BLaER1 treated with 17β-estradiol and CSF1 and Interleukin-3, amounts not matched to agents 10 nM and 100 nM (cell line): ENCODE measurements at regions not wholly inside any gene's neighbourhood (a gene's known extent, or its start where the extent isn't known, plus 50 kb on each side); places are given as distances from the start of the nearest gene placed in this dataset.

ENCODE experiments used
- H3K27ac ChIP-seq, 11 experiments: shearing (Covaris generic); formaldehyde crosslinking; 2 replicates each; pipeline ENCODE4 v1.8.1; 2022
- H3K27me3 ChIP-seq, 11 experiments: shearing (Covaris generic); formaldehyde crosslinking; 2 replicates each; pipeline ENCODE4 v1.8.1; 2022
- H3K36me3 ChIP-seq, 11 experiments: shearing (Covaris generic); formaldehyde crosslinking; 2 replicates each; pipeline ENCODE4 v1.8.1; 2022
- H3K4me1 ChIP-seq, 10 experiments: shearing (Covaris generic); formaldehyde crosslinking; 2 replicates each; pipeline ENCODE4 v1.8.1; 2022
- H3K4me2 ChIP-seq, 11 experiments: shearing (Covaris generic); formaldehyde crosslinking; 2 replicates each; pipeline ENCODE4 v1.8.1; 2022
- H3K4me3 ChIP-seq, 10 experiments: shearing (Covaris generic); formaldehyde crosslinking; 2 replicates each; pipeline ENCODE4 v1.8.1; 2022
- H3K9ac ChIP-seq, 11 experiments: shearing (Covaris generic); formaldehyde crosslinking; 2 replicates each; pipeline ENCODE4 v1.8.1; 2022
- H3K9me3 ChIP-seq, 11 experiments: shearing (Covaris generic); formaldehyde crosslinking; replicated peaks in 1 of 11; 2 replicates each; pipeline ENCODE4 v1.8.1; 2022
- H4K20me1 ChIP-seq, 11 experiments: shearing (Covaris generic); formaldehyde crosslinking; 2 replicates each; pipeline ENCODE4 v1.8.1; 2022
- Cebpa-rat ChIP-seq, 11 experiments: shearing (Covaris generic); IDR thresholded peaks; 2 replicates each; pipeline ENCODE4 v1.8.1; 2022

DNA sequence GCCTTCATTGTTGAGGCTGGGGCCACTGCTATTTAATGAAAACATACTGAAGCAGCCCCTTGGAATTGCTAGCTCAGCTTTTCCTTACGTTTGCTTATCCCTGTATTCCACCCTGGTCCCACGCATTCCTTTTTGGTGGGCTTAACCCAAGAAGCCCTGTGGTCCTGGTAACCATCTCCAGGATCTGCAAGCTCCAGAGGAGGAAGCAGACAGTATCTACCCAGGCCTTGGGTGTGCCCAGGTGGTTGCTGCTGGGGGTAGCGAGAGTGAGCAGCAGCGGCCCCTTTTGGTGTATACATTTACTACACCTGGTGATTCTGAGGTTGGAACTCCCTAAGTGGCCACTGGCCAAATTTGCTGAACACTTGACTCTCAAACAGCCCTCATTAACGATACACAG is 97.7 kb downstream of the CBLN1 start:
- Histone ChIP-seq H3K36me3 (no peaks in the 10 kb centered on the region), H3K27me3 (no peaks in the 10 kb centered on the region), H3K4me3 (no peak overlapping the region), H3K9me3 (peaks cover 3 to 20% (median 9%) of the 10 kb centered on the region in 11 experiments; a peak in 18 of 22 replicates), H3K27ac (no peak overlapping the region), H4K20me1 (no peaks in the 10 kb centered on the region), H3K4me1 (peaks cover 0 to 16% (median 6%) of the 10 kb centered on the region in 10 experiments; a peak in 9 of 20 replicates), H3K9ac (no peak overlapping the region), H3K4me2 (no peak overlapping the region)
- no peak for TF ChIP-seq Cebpa-rat (IDR thresholded peaks at IDR 0.05)

DNA sequence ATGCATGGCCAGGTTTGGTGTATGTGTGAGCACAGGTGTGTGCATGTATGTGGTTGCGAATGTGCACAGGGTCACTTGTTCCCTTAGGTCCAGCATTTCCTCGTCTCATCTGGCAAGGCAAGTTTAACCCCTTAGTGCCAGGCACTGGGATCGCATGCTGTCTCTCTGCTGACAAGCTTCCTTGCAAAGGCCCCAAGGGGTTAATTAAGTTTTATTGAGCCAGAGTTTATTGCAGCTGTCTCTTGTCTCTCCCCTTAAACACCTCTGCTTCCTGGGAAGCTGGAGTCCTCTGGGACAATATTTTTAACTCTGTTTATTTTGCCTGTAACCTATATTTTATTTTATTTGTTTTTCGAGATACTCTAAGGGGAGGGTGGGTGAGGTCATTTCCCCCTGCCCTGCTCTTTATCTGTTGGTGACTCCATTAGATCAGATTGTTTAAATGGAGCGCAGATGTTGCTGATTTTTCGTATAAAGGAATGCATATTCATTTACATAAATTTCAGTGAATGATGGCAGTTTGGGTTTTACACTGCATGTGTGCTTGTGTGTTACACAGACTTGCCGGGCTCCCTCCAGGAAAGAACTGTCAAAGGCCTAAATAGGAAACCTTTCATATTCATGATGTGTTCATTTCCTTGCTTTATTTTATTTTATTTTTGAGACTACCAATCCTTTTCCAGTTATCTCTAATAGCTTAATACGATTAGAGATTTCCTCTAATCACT is 99.7 kb downstream of the CBLN1 start:
- H3K9me3 ChIP-seq: peaks cover 0 to under 1% (median 0%) of the 10 kb centered on the region in 11 experiments; a peak in 1 of 22 replicates
- H4K20me1 ChIP-seq: no peaks in the 10 kb centered on the region
- no peak overlapping the region for H3K27ac ChIP-seq
- no peaks in the 10 kb centered on the region for H3K36me3 ChIP-seq
- H3K4me1 ChIP-seq: peaks cover 0 to 16% (median 6%) of the 10 kb centered on the region in 10 experiments; a peak in 9 of 20 replicates
- H3K4me2 ChIP-seq: peak overlapping the region in 4 of 11 experiments; percentile 38 to 54 (median 39); a peak in 4 of 22 replicates
- no peak overlapping the region for H3K9ac ChIP-seq
- TF ChIP-seq Cebpa-rat (IDR thresholded peaks at IDR 0.05): no peak
- H3K27me3 ChIP-seq: no peaks in the 10 kb centered on the region
- no peak overlapping the region for H3K4me3 ChIP-seq

DNA sequence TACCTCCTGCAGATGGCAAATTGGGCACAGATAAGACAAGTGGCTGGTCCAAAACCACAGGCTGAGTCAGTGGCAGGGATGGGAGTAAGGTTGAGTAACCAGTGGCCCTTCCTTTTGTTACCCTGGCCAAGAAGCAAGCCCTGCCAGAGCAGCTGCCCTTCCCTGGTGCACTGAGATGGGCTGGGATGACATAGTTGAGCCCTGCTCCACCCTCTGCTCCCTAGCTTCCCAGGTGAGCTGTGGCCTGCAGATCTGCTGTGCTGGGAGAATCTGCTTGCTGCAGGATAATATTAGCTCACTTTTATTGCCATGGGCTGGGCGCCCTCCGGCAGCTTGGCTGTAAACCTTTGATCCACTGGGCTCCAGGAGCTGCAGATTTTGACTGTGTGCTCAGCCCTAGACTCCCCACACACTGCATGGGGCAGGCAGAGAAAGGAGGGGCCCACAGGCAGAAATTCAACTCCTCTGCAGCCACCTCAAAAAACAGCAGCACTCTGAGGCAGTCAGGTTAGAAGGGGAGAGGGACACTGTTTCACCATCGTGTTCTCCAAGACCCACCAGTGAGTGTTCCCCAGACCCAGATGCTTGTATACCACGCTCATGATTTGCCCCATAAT is 101.8 kb downstream of the CBLN1 start:
- no peak for TF ChIP-seq Cebpa-rat (IDR thresholded peaks at IDR 0.05)
- Histone ChIP-seq H4K20me1 (no peaks in the 10 kb centered on the region), H3K36me3 (no peaks in the 10 kb centered on the region), H3K4me2 (0 out of 22 replicates have a peak overlapping the region, but pooled peaks of 1 of the 11 experiments have one; percentile 2), H3K27me3 (no peaks in the 10 kb centered on the region), H3K9me3 (no peaks in the 10 kb centered on the region), H3K27ac (no peak overlapping the region), H3K4me1 (peaks cover 0 to 16% (median 6%) of the 10 kb centered on the region in 10 experiments; a peak in 9 of 20 replicates), H3K9ac (no peak overlapping the region), H3K4me3 (no peak overlapping the region)

GRCh38 chr16:49168126-49168525 is 113.5 kb downstream of the CBLN1 start:
- Histone ChIP-seq H3K27me3 (no peaks in the 10 kb centered on the region), H3K36me3 (no peaks in the 10 kb centered on the region), H3K27ac (no peak overlapping the region), H4K20me1 (no peaks in the 10 kb centered on the region), H3K9ac (no peak overlapping the region), H3K4me1 (no peaks in the 10 kb centered on the region), H3K4me3 (no peak overlapping the region), H3K4me2 (no peak overlapping the region), H3K9me3 (no peaks in the 10 kb centered on the region)
- no peak for TF ChIP-seq Cebpa-rat (IDR thresholded peaks at IDR 0.05)

GRCh38 chr16:49165025-49165424 is 116.6 kb downstream of the CBLN1 start:
- no peak overlapping the region for H3K27ac ChIP-seq
- no peaks in the 10 kb centered on the region for H3K9me3 ChIP-seq
- no peak overlapping the region for H3K4me2 ChIP-seq
- H3K4me1 ChIP-seq: no peaks in the 10 kb centered on the region
- no peak overlapping the region for H3K9ac ChIP-seq
- H3K36me3 ChIP-seq: no peaks in the 10 kb centered on the region
- TF ChIP-seq Cebpa-rat (IDR thresholded peaks at IDR 0.05): no peak
- no peaks in the 10 kb centered on the region for H4K20me1 ChIP-seq
- H3K4me3 ChIP-seq: no peak overlapping the region
- H3K27me3 ChIP-seq: no peaks in the 10 kb centered on the region

DNA sequence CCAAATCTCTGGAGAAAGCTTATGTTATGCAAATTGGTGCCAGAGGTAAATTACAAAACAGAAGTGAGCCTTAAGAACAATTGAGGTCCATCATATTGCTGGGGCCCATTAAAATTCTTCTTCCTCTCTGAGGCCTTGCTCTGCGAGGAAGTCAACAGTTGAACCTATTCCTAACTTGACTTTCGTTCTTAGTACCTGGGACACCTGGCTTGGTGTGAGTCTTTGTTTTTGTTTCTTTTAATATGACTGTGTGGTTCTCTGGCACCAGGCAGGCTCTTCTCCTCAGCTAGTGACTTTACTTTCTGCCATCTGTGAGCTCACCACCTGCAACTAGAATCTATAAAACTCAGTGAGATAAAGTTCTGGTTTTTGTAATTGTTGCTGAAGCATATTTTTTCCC is 120.4 kb downstream of the CBLN1 start:
- Histone ChIP-seq H3K9ac (no peak overlapping the region), H3K4me2 (no peak overlapping the region), H4K20me1 (no peaks in the 10 kb centered on the region), H3K27ac (no peak overlapping the region), H3K4me1 (no peaks in the 10 kb centered on the region), H3K27me3 (no peaks in the 10 kb centered on the region), H3K4me3 (no peak overlapping the region), H3K9me3 (no peaks in the 10 kb centered on the region), H3K36me3 (no peaks in the 10 kb centered on the region)
- no peak for TF ChIP-seq Cebpa-rat (IDR thresholded peaks at IDR 0.05)

DNA sequence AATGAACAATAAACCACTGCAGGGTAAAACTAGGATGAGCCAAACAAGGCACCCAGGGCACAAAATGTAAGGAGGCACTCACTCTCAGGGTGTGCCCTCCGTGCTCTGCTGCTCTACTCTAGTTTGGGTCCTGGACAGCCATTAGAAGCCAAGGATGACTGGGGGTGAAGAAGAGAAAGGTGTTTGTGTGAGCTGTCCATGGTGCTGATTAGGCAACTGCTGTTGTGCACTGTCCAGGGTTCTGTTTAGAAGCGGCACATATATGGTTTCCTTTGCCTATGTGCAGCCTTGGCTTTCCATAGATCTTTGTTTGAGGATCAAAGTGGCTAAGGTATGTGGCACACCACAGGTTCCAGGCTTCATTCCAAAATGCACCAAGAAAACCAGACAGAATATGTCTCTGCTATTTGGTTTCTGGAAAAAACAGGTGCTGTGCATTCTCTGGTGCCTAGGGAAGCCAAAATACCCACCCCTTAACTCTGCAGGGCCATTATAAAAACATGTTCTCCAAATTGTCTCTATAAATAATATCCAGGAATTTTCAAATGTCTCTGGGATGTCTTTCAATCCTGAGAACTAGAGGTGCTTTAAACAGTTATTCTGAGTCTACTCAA is 123.5 kb downstream of the CBLN1 start:
- Histone ChIP-seq H3K9me3 (peaks cover 0 to 6% (median 5%) of the 10 kb centered on the region in 11 experiments; a peak in 3 of 22 replicates), H3K4me3 (no peak overlapping the region), H3K27me3 (no peaks in the 10 kb centered on the region), H3K27ac (no peak overlapping the region), H3K4me1 (no peaks in the 10 kb centered on the region), H4K20me1 (no peaks in the 10 kb centered on the region), H3K9ac (no peak overlapping the region), H3K36me3 (no peaks in the 10 kb centered on the region), H3K4me2 (no peak overlapping the region)
- TF ChIP-seq Cebpa-rat (IDR thresholded peaks at IDR 0.05): no peak

GRCh38 chr16:49150341-49150740 is 131.3 kb downstream of the CBLN1 start:
- Histone ChIP-seq H3K27ac (peak overlapping the region in 2 of 11 experiments; percentile 24 to 34; a peak in 2 of 22 replicates), H3K4me1 (peaks cover 11 to 48% (median 36%) of the 10 kb centered on the region in 10 experiments), H3K27me3 (no peaks in the 10 kb centered on the region), H3K9me3 (peaks cover 0 to 6% (median 5%) of the 10 kb centered on the region in 11 experiments; a peak in 4 of 22 replicates), H4K20me1 (no peaks in the 10 kb centered on the region), H3K4me2 (peak overlapping the region in 9 of 11 experiments; percentile 36 to 76 (median 65); a peak in 18 of 22 replicates), H3K36me3 (no peaks in the 10 kb centered on the region), H3K4me3 (no peak overlapping the region), H3K9ac (no peak overlapping the region)
- no peak for TF ChIP-seq Cebpa-rat (IDR thresholded peaks at IDR 0.05)

DNA sequence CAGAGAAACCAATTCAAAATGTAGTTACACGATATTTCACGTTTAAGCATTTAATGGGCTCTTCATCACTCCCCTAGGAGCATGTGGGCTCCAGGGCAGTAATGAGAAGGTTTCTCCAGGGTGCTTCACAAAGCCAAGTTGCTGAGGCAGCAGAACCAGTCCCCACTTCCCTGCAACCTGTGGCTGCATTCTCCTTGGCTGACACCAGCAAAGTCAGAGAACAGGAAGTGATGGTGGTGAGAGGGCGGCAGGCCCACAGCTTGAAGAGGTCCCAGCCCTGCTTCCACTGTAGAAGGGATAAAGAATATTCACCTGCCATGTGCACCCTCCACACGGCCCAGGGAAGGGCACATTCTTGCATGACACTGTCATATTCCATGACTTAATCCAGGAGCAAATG is 133.2 kb downstream of the CBLN1 start:
- no peak overlapping the region for H3K4me3 ChIP-seq
- H4K20me1 ChIP-seq: no peaks in the 10 kb centered on the region
- no peak for TF ChIP-seq Cebpa-rat (IDR thresholded peaks at IDR 0.05)
- no peak overlapping the region for H3K9ac ChIP-seq
- H3K27me3 ChIP-seq: no peaks in the 10 kb centered on the region
- H3K36me3 ChIP-seq: no peaks in the 10 kb centered on the region
- H3K4me1 ChIP-seq: peaks cover 11 to 48% (median 36%) of the 10 kb centered on the region in 10 experiments
- H3K9me3 ChIP-seq: no peaks in the 10 kb centered on the region; a peak in 1 of 22 replicates
- no peak overlapping the region for H3K27ac ChIP-seq
- peak overlapping the region; percentile 18 to 76 (median 61); a peak in 21 of 22 replicates for H3K4me2 ChIP-seq
